Ishikawa (cell line): ENCODE measurements at regions not wholly inside any gene's neighbourhood (a gene's known extent, or its start where the extent isn't known, plus 50 kb on each side); places are given as distances from the start of the nearest gene placed in this dataset.

Experiments
- CREB1 ChIP-seq: IDR thresholded peaks from 2 replicates; pipeline ENCODE4 v1.6.1; 2012; ENCODE audit warnings: low read depth
- RAD21 ChIP-seq: IDR thresholded peaks from 2 replicates; pipeline ENCODE4 v1.6.1; 2012; ENCODE audit warnings: low read depth

- no peak for TF ChIP-seq RAD21
- no peak for TF ChIP-seq CREB1
These were observed 75.1 kb downstream of the PAX1 start for GRCh38 chr20:21780528-21780927.
